ENCODE measurements at regions not wholly inside any gene's neighbourhood (a gene's known extent, or its start where the extent isn't known, plus 50 kb on each side); places are given as distances from the start of the nearest gene placed in this dataset.

- TF ChIP-seq REST (IDR thresholded peaks at IDR 0.05; ENCODE audit: low read depth) (no peak), SP1 (IDR thresholded peaks at IDR 0.05; ENCODE audit: low read depth) (no peak)
These were observed 200.7 kb upstream of the POU3F1 start (continued) for GRCh38 chr1:38246955-38247952.

DNA sequence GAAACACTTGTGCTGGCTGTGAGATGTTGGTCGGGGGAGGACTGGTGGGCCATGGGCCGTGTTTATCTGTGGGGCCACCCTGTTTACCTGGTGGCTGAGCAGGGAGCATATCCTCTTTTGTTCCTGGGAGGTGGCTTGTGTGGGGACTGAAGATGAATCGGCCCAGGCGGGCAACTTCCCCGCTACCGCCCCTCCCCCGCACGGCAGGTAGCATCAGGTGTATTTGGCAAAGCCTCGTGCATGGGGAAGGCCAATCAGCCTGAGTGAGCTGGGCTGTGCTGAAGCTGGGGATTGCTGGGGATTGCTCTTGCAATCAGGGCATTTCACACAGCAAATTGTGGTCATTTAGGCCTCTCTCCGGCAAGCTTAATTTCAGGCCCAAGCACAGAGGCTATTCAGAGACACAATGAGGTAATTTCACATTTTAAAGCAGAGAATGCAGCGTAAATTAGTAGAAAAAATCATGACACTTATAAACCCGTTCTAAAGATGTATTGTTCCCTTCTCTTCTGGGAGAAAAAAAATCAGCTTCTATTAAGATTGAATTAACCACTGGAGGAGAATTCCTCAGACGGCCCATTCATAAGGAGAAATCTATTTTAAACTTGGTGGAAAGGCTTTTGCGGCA is 197.7 kb upstream of the POU3F1 start:
- Histone ChIP-seq H3K36me3 (ENCODE audit: control insufficient read depth in 1 of 2, insufficient read depth in 2 of 2, low read length in 2 of 2) (no peaks in the 10 kb centered on the region), H3K4me3 (replicated peaks in 1 of 2; ENCODE audit: low read depth in 1 of 2, low read length in 2 of 2) (no peak overlapping the region), H3K9me3 (ENCODE audit: control insufficient read depth in 1 of 2, insufficient read depth in 1 of 2, low read depth in 1 of 2, low read length in 2 of 2) (no peaks in the 10 kb centered on the region), H3K27ac (ENCODE audit: low read depth, low read length) (no peak overlapping the region), H3K79me2 (ENCODE audit: insufficient read depth, low read length) (no peaks in the 10 kb centered on the region), H3K9me2 (ENCODE audit: insufficient read depth) (no peaks in the 10 kb centered on the region), H3K27me3 (ENCODE audit: insufficient read depth, low read length) (peaks cover 6% of the 10 kb centered on the region; the same call in 1 of the 2 replicates), H3K4me1 (ENCODE audit: control insufficient read depth in 1 of 2, insufficient read depth in 2 of 2, low read length in 2 of 2) (peaks cover 5 to 7% of the 10 kb centered on the region in 2 experiments; a peak in 2 of 4 replicates), H4K20me1 (ENCODE audit: insufficient read depth) (no peaks in the 10 kb centered on the region), H2AFZ (ENCODE audit: low read depth, low read length, poor library complexity, severe bottlenecking) (no peak overlapping the region), H3K4me2 (ENCODE audit: low read length) (no peak overlapping the region), H3K9ac (ENCODE audit: low read length) (no peak overlapping the region)
- TF ChIP-seq CEBPB (IDR thresholded peaks at IDR 0.05; ENCODE audit: low read depth) (no peak), FOSL1 (IDR thresholded peaks at IDR 0.05; ENCODE audit: low read depth) (no peak), SIN3A (IDR thresholded peaks at IDR 0.05; ENCODE audit: low read depth) (no peak), REST (IDR thresholded peaks at IDR 0.05; ENCODE audit: low read depth) (no peak), ZNF274 (IDR thresholded peaks at IDR 0.05; ENCODE audit: low read depth, low read length) (no peak), POLR2A (IDR thresholded peaks at IDR 0.05; ENCODE audit: borderline replicate concordance, extremely low read depth, insufficient read depth, insufficient read length) (no peak), ATF3 (IDR thresholded peaks at IDR 0.05) (no peak)
- no peak for DNase-seq (ENCODE audit: low read depth, low spot score)
- POLR2A ChIA-PET, result no interaction called here
- no peak for ATAC-seq
- BruUV-seq (replicated peaks), result no TSS peak
- intact Hi-C loops (cut with micrococcal nuclease), result no loop called here
- RAD21 ChIA-PET (ENCODE audit: low non-redundant PET in 1 of 2, low total read pairs in 2 of 2, uncharacterized antibody in 2 of 2, unreplicated experiment in 2 of 2), result no interaction called here
- CTCF ChIA-PET, result no interaction called here
